Right lobe of liver (tissue), 4 donors: ENCODE measurements at regions not wholly inside any gene's neighbourhood (a gene's known extent, or its start where the extent isn't known, plus 50 kb on each side); places are given as distances from the start of the nearest gene placed in this dataset.

Experiments
- POLR2A ChIP-seq: fragments of 450-650 bp; IDR thresholded peaks from one replicate; pipeline ENCODE4 v1.6.1; 2017; ENCODE audit warnings: antibody characterized with exemption, mild to moderate bottlenecking
- TF ChIP-seq, protein P1 (sequence below), 4 donors: fragments of 200-600 bp in 3 of 4; fragments of 450-650 bp in 1 of 4; IDR thresholded peaks; one replicate each; pipeline versions ENCODE4 v1.5.1 to v1.8.0; 2016 to 2022; ENCODE audit warnings: antibody characterized with exemption in 4 of 4, mild to moderate bottlenecking in 2 of 4
- donor health status: DM: no; HTN: no; CAD: no.
- donor health status: DM: no; HTN: no; CAD: no.
- donor health status: DM: no; HTN: yes; CAD: no.

DNA sequence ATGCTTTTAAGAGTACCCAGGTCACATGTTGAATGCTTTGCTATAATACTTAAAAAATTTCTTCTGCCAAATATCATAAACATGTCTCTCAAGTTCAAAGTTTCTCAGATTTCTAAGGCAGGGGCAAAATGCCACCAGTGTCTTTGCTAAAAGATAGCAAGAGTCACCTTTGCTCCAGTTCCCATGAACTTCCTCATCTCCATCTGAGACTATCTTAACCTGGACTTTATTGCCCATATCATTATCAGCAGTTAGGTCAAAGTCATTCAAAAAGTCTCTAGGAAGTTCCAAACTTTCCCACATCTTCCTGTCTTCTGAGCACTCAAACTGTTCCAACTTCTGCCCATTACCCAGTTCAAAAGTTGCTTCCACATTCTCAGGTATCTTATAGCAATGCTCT, 307.6 kb upstream of the TNC start:
- TF ChIP-seq, protein P1, sequence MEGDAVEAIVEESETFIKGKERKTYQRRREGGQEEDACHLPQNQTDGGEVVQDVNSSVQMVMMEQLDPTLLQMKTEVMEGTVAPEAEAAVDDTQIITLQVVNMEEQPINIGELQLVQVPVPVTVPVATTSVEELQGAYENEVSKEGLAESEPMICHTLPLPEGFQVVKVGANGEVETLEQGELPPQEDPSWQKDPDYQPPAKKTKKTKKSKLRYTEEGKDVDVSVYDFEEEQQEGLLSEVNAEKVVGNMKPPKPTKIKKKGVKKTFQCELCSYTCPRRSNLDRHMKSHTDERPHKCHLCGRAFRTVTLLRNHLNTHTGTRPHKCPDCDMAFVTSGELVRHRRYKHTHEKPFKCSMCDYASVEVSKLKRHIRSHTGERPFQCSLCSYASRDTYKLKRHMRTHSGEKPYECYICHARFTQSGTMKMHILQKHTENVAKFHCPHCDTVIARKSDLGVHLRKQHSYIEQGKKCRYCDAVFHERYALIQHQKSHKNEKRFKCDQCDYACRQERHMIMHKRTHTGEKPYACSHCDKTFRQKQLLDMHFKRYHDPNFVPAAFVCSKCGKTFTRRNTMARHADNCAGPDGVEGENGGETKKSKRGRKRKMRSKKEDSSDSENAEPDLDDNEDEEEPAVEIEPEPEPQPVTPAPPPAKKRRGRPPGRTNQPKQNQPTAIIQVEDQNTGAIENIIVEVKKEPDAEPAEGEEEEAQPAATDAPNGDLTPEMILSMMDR (IDR thresholded peaks at IDR 0.05), result no peak
- TF ChIP-seq POLR2A, result no peak
